Keratinocyte (primary cell): ENCODE measurements at regions not wholly inside any gene's neighbourhood (a gene's known extent, or its start where the extent isn't known, plus 50 kb on each side); places are given as distances from the start of the nearest gene placed in this dataset.

Source experiments
- DNase-seq: peaks from one replicate; pipeline ENCODE4 v3.0.0-alpha.2; 2011; ENCODE audit warnings: low read depth, missing footprints, low spot score
- FAIRE-seq: peaks from 2 replicates; lab custom pipeline; 2011; peaks lifted over from hg19 to GRCh38; lab: Jason Lieb, UNC
- H2AFZ ChIP-seq: 2 replicates; pipeline ENCODE4 v1.6.0; 2012; ENCODE audit warnings: low read length, control low read depth, inconsistent platforms; ENCODE audit not compliant: control insufficient read depth
- H3K27ac ChIP-seq: 2 replicates; pipeline ENCODE4 v1.5.1; 2011; ENCODE audit warnings: low read length; ENCODE audit not compliant: control insufficient read depth, insufficient read depth
- H3K27me3 ChIP-seq: 3 replicates; pipeline ENCODE4 v1.6.0; 2011; ENCODE audit warnings: low read length; ENCODE audit not compliant: control insufficient read depth, insufficient read depth; ENCODE audit errors: extremely low read depth
- H3K36me3 ChIP-seq, 2 experiments: 2 replicates in 1 of 2; 3 replicates in 1 of 2; pipeline ENCODE4 v1.5.1; 2011; ENCODE audit warnings: low read length in 2 of 2, mild to moderate bottlenecking in 1 of 2; ENCODE audit not compliant: control insufficient read depth in 2 of 2, insufficient read depth in 2 of 2; ENCODE audit errors: extremely low read depth in 1 of 2
- H3K4me1 ChIP-seq: 3 replicates; pipeline ENCODE4 v1.5.1; 2011; ENCODE audit warnings: low read length; ENCODE audit not compliant: control insufficient read depth, insufficient read depth; ENCODE audit errors: extremely low read depth
- H3K4me2 ChIP-seq: 3 replicates; pipeline ENCODE4 v1.6.0; 2011; ENCODE audit warnings: low read depth, low read length; ENCODE audit not compliant: control insufficient read depth, insufficient read depth; ENCODE audit errors: extremely low read depth
- H3K4me3 ChIP-seq, 3 experiments: fragments of 200-600 bp in 1 of 3; sonication (generic) in 1 of 3; 2 replicates in 2 of 3; 3 replicates in 1 of 3; pipeline ENCODE4 v1.5.1; 2011 to 2016; ENCODE audit warnings: low read length in 3 of 3, mild to moderate bottlenecking in 3 of 3, control low read depth in 2 of 3, inconsistent platforms in 1 of 3, low read depth in 1 of 3, mixed read lengths in 1 of 3, mixed run types in 1 of 3, moderate library complexity in 1 of 3; ENCODE audit not compliant: control insufficient read depth in 2 of 3, insufficient read depth in 2 of 3; ENCODE audit errors: extremely low read depth in 1 of 3
- H3K79me2 ChIP-seq: 2 replicates; pipeline ENCODE4 v1.6.0; 2012; ENCODE audit warnings: low read length; ENCODE audit not compliant: control insufficient read depth, insufficient read depth
- H3K9ac ChIP-seq: 3 replicates; pipeline ENCODE4 v1.6.0; 2011; ENCODE audit warnings: low read length; ENCODE audit not compliant: control insufficient read depth, insufficient read depth; ENCODE audit errors: extremely low read depth
- H3K9me1 ChIP-seq: 3 replicates; pipeline ENCODE4 v1.6.0; 2011; ENCODE audit warnings: low read length; ENCODE audit not compliant: control insufficient read depth, insufficient read depth; ENCODE audit errors: extremely low read depth
- H3K9me3 ChIP-seq: 2 replicates; pipeline ENCODE4 v1.5.1; 2012; ENCODE audit warnings: low read depth, low read length; ENCODE audit not compliant: control insufficient read depth
- H4K20me1 ChIP-seq: 3 replicates; pipeline ENCODE4 v1.6.0; 2011; ENCODE audit warnings: low read length; ENCODE audit not compliant: control insufficient read depth, insufficient read depth; ENCODE audit errors: extremely low read depth
- CTCF ChIP-seq, 3 experiments: IDR thresholded peaks in 1 of 3; conservative IDR thresholded peaks in 1 of 3; optimal IDR thresholded peaks in 1 of 3; 2 replicates in 2 of 3; 3 replicates in 1 of 3; pipeline versions ENCODE3 to v1.5.1; 2011; ENCODE audit warnings: low read length in 3 of 3, mild to moderate bottlenecking in 3 of 3, moderate library complexity in 2 of 3, control low read depth in 1 of 3, inconsistent platforms in 1 of 3; ENCODE audit not compliant: insufficient read depth in 2 of 3; ENCODE audit errors: extremely low read depth in 1 of 3
- EZH2 ChIP-seq: IDR thresholded peaks from one replicate; pipeline ENCODE4 v1.6.1; 2012; ENCODE audit warnings: inconsistent platforms, mild to moderate bottlenecking, low read length, moderate library complexity
- dilution Hi-C: fragments of 300-500 bp; cut with MboI; formaldehyde crosslinking; loops from one replicate; pipeline ENCODE4 v1.7.0; 2020; ENCODE audit warnings: low sequenced_read_pairs; ENCODE audit not compliant: extremely low pct_ligation_motif_present

- Histone ChIP-seq H3K9me1 (no peaks in the 10 kb centered on the region), H3K4me1 (no peaks in the 10 kb centered on the region), H4K20me1 (no peaks in the 10 kb centered on the region), H3K9ac (no peak overlapping the region), H3K36me3 (no peaks in the 10 kb centered on the region), H3K79me2 (no peaks in the 10 kb centered on the region), H3K4me2 (no peak overlapping the region), H3K27ac (no peak overlapping the region), H3K9me3 (no peaks in the 10 kb centered on the region), H3K27me3 (no peaks in the 10 kb centered on the region), H3K4me3 (no peak overlapping the region), H2AFZ (no peak overlapping the region)
- dilution Hi-C loops, result loop anchor here (25.0 kb wide), 1 partner anchor 318 kb away; no protein-coding TSS in a partner anchor
- DNase-seq, result no peak
- no peak for TF ChIP-seq CTCF (optimal IDR thresholded peaks at IDR 0.05 in 1 of 3, IDR thresholded peaks at IDR 0.05 in 1 of 3, conservative IDR thresholded peaks at IDR 0.05 in 1 of 3; ENCODE audit: extremely low read depth in 1 of 3, insufficient read depth in 2 of 3, low read length in 3 of 3)
- TF ChIP-seq EZH2, result no peak
- no peak for FAIRE-seq
These were observed 268.4 kb downstream of the ETS1 start for GRCh38 chr11:128318856-128319474.

- no peak for DNase-seq
These were observed 270.7 kb downstream of the ETS1 start for GRCh38 chr11:128316541-128317227.

More at GRCh38 chr11:128316541-128317227, 270.7 kb downstream of the ETS1 start:
- Histone ChIP-seq H3K9me3 (no peaks in the 10 kb centered on the region), H4K20me1 (no peaks in the 10 kb centered on the region), H3K36me3 (no peaks in the 10 kb centered on the region), H3K79me2 (no peaks in the 10 kb centered on the region), H3K4me1 (no peaks in the 10 kb centered on the region), H3K27me3 (no peaks in the 10 kb centered on the region), H3K9ac (no peak overlapping the region), H3K27ac (no peak overlapping the region), H3K4me2 (no peak overlapping the region), H3K9me1 (no peaks in the 10 kb centered on the region), H3K4me3 (no peak overlapping the region), H2AFZ (no peak overlapping the region)
- dilution Hi-C loops, result loop anchor here (25.0 kb wide), 1 partner anchor 321 kb away; no protein-coding TSS in a partner anchor
- no peak for FAIRE-seq
- no peak for TF ChIP-seq CTCF (optimal IDR thresholded peaks at IDR 0.05 in 1 of 3, IDR thresholded peaks at IDR 0.05 in 1 of 3, conservative IDR thresholded peaks at IDR 0.05 in 1 of 3; ENCODE audit: extremely low read depth in 1 of 3, insufficient read depth in 2 of 3, low read length in 3 of 3)
- TF ChIP-seq EZH2, result no peak
